Stimulated activated effector memory CD8-positive, alpha-beta T cell treated with anti-CD3 and anti-CD28 coated beads, Interleukin-12 subunit alpha, Interleukin-12 subunit beta, amount 100 ng/mL, for 72 hours (primary cell): ENCODE measurements at regions not wholly inside any gene's neighbourhood (a gene's known extent, or its start where the extent isn't known, plus 50 kb on each side); places are given as distances from the start of the nearest gene placed in this dataset.
"Not testable (repeated sequence)": the region's sequence is repeated elsewhere in the genome, so short reads cannot be mapped to it uniquely, and the experiment has no call there.

Experiments used
- ATAC-seq: fragments of 150-1000 bp; cut with Tn5 transposase; 2 replicates; pipeline ENCODE4 v1.10.0; 2021
- DNase-seq, 2 donors: peaks; one replicate each; pipeline ENCODE4 v3.0.0; 2021 to 2022; ENCODE audit warnings: low spot score in 2 of 2
- H3K27ac Mint-ChIP-seq: one replicate; pipeline ENCODE4 v1.8.0; 2022; ENCODE audit warnings: mild to moderate bottlenecking, mixed read lengths
- H3K36me3 Mint-ChIP-seq: one replicate; pipeline ENCODE4 v1.8.0; 2022; ENCODE audit warnings: mild to moderate bottlenecking, mixed read lengths
- H3K4me1 Mint-ChIP-seq: one replicate; pipeline ENCODE4 v1.8.0; 2022; ENCODE audit warnings: mixed read lengths
- H3K4me3 Mint-ChIP-seq: one replicate; pipeline ENCODE4 v1.8.0; 2022; ENCODE audit warnings: mild to moderate bottlenecking, mixed read lengths
- H3K9me3 Mint-ChIP-seq: one replicate; pipeline ENCODE4 v1.8.0; 2022; ENCODE audit warnings: mixed read lengths

- peaks cover 5% of the 10 kb centered on the region for H3K9me3 Mint-ChIP-seq
- H3K36me3 Mint-ChIP-seq = no peaks in the 10 kb centered on the region
- ATAC-seq = no peak
- H3K4me3 Mint-ChIP-seq = no peak overlapping the region
- DNase-seq = no peak
- no peaks in the 10 kb centered on the region for H3K4me1 Mint-ChIP-seq
- no peak overlapping the region for H3K27ac Mint-ChIP-seq
Measured at GRCh38 chr3:159726231-159726964, 262.2 kb upstream of the IL12A start.

- ATAC-seq = no peak
- no peak for DNase-seq
- Mint-ChIP-seq H3K27ac (no peak overlapping the region), H3K36me3 (no peaks in the 10 kb centered on the region), H3K4me1 (no peaks in the 10 kb centered on the region), H3K9me3 (no peaks in the 10 kb centered on the region), H3K4me3 (no peak overlapping the region)
Measured at GRCh38 chr3:159727506-159727905, 261.1 kb upstream of the IL12A start.

DNA sequence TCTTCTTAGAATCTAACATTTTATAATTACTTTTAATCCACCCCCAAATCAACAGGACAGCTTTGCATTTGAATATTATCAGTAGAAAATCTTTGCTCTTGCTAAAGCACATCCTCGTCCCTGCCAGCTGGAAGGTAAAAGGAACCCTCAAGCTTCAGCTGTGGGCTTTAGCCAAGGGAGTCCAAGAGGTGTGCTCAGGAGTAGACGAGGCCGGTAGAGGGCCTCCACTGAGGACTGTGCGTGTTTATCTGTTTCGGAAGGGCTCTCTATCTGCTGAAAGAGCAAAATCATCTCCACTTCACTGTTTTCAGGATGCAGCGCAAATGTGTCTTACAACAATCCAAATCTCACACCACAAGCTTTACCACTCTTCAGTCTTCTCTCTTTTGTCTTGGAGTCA lies 257.4 kb upstream of the IL12A start:
- Mint-ChIP-seq H3K4me1 (no peaks in the 10 kb centered on the region), H3K4me3 (no peak overlapping the region), H3K27ac (no peak overlapping the region), H3K36me3 (no peaks in the 10 kb centered on the region), H3K9me3 (no peaks in the 10 kb centered on the region)
- no peak for ATAC-seq
- no peak for DNase-seq

DNA sequence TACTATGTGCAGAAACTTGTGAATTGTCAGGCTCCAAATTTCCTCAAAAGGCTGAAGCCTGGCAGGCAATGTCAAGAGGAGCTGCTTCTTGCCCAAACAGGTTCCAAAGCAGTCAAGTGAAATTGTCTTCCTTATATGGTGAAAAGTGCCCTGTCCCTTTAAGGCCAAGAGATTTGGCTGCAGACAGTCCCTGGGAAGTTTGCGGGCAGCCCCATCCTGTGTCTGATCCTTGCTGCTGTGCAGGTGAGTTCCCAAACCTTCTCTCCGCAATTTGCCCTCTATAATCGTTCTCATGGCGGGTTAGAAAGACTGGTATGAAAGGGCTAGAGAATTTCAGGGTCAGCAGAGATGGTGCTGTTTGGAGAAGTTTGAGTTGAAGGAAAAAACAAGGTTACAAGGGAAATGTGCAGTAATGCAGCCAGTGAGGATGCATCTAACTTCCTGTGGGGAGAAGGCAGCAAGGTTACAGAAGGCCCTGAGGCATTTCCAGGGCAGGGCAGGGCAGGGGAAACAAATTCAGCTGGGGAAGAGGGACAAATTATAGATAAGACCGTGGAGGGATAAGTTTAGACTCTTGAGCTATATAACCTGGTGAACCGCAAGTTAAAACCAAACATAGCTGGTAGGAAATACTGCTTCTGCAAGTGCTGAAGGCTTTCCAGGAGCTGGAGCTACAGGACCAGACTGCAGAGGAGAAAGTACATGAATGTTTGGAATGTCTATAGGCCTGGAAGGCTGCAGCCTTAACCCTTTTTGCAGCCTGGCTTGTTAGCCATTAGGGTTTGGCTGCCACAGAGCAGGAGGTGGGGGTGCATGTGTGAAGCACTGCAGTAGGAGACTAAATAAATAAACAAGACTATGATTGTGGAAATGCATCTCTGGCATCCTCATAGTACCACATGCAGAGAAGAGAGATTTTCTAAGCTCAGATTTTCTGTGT lies 256.2 kb upstream of the IL12A start:
- Mint-ChIP-seq H3K27ac (no peak overlapping the region), H3K9me3 (no peaks in the 10 kb centered on the region), H3K4me3 (no peak overlapping the region), H3K4me1 (no peaks in the 10 kb centered on the region), H3K36me3 (no peaks in the 10 kb centered on the region)
- no peak for ATAC-seq
- DNase-seq = no peak

- DNase-seq (no peak), ATAC-seq (no peak)
- Mint-ChIP-seq H3K4me3 (no peak overlapping the region), H3K4me1 (no peaks in the 10 kb centered on the region), H3K36me3 (no peaks in the 10 kb centered on the region), H3K9me3 (no peaks in the 10 kb centered on the region), H3K27ac (no peak overlapping the region)
Measured at GRCh38 chr3:159733194-159733860, 255.3 kb upstream of the IL12A start.

- Mint-ChIP-seq H3K4me3 (no peak overlapping the region), H3K4me1 (no peaks in the 10 kb centered on the region), H3K9me3 (no peaks in the 10 kb centered on the region), H3K27ac (no peak overlapping the region), H3K36me3 (no peaks in the 10 kb centered on the region)
- ATAC-seq (no peak), DNase-seq (no peak)
Measured at GRCh38 chr3:159734681-159735080, 254.0 kb upstream of the IL12A start.

- H3K36me3 Mint-ChIP-seq = no peaks in the 10 kb centered on the region
- H3K9me3 Mint-ChIP-seq = peaks cover 3% of the 10 kb centered on the region
- H3K4me3 Mint-ChIP-seq = no peak overlapping the region
- ATAC-seq (no peak), DNase-seq (no peak)
- H3K4me1 Mint-ChIP-seq = no peaks in the 10 kb centered on the region
- no peak overlapping the region for H3K27ac Mint-ChIP-seq
Measured at GRCh38 chr3:159739166-159739565, 249.5 kb upstream of the IL12A start.

DNA sequence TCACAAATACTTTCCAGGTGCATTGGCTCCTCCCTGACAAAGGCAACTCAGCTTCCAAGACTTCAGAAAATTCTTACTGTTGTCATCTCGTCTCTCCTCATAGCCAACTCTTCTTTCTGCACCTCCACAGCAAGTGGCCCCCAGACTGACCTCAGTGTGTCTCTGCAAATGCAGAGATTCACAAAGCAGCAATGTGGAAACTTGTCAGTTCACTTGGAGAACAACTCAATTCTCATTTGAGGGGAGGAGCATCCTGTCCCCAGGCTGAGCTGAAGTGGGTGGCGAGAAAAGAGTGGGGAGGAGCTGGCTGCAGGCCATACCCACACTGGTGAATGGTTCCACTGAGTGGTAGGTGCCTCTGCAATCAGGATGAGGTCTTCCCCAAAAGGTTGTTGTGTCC lies 248.7 kb upstream of the IL12A start:
- Mint-ChIP-seq H3K4me1 (no peaks in the 10 kb centered on the region), H3K27ac (no peak overlapping the region), H3K4me3 (no peak overlapping the region), H3K36me3 (no peaks in the 10 kb centered on the region), H3K9me3 (peaks cover 3% of the 10 kb centered on the region)
- ATAC-seq (peak; percentile 26), DNase-seq (no peak)

DNA sequence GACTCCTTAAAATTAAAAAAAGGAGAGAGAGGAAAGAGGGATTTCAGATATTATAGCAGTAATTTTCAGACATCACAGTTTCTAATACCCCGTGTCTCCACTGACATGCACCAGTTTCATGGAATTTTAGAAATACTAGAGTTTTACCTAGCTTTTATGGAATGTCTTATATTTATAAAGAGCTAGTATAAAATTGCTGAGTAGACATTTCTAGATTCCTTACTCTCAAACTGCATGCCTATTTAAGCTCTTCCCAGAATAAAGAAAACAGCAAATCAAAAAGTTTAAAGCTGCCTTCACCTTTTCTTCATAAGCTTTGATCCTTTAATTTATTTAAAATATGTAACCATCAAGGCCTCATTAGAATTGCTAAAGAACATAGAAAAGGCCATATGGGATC lies 247.4 kb upstream of the IL12A start:
- H3K4me1 Mint-ChIP-seq = no peaks in the 10 kb centered on the region

DNA sequence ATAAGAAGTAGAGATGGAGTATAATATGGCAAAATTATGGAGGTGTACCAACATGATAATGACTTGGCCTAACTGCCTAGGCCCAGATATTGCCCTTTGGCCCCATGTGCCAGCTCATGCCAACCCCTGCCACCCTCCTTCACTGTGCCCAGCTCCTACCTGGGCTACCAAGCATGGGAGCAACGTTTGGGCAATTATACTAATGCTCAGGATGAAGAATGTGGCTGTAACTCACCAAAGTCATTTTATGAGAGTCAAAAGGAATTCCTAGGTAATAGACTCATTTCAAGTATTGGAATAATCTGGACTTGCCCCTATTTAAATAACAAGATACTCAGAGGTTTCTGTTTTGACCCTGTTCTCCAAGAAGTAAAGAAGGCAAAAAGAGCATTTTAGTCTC lies 240.2 kb upstream of the IL12A start:
- peaks cover under 1% of the 10 kb centered on the region for H3K9me3 Mint-ChIP-seq
- ATAC-seq = no peak
- no peak overlapping the region for H3K4me3 Mint-ChIP-seq
- no peaks in the 10 kb centered on the region for H3K4me1 Mint-ChIP-seq
- DNase-seq = no peak
- no peaks in the 10 kb centered on the region for H3K36me3 Mint-ChIP-seq
- no peak overlapping the region for H3K27ac Mint-ChIP-seq

More for the DNA sequence above, 247.4 kb upstream of the IL12A start:
- no peak overlapping the region for H3K27ac Mint-ChIP-seq
- no peak for ATAC-seq
- DNase-seq = no peak
- H3K4me3 Mint-ChIP-seq = no peak overlapping the region
- no peaks in the 10 kb centered on the region for H3K36me3 Mint-ChIP-seq
- peaks cover 3% of the 10 kb centered on the region for H3K9me3 Mint-ChIP-seq

DNA sequence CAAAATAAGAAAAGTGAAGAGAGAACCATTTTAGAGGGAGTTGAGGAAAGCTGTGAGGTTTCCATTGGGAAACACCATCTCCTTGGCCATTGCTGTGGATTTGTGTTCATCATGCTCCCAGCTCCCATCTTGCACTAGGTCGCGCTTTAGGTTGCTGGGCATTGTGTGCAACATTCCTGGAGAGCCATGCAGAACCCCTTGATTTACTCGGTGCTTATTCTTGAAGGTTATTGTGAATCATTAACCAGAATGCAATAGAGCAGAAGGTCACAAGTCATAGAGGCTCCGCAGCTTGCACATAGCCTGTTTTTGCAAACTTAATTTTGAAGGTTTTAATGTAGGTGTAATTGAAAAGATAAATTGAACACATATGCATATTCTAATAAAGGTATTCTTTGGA lies 239.2 kb upstream of the IL12A start:
- ATAC-seq (no peak), DNase-seq (no peak)
- no peaks in the 10 kb centered on the region for H3K36me3 Mint-ChIP-seq
- H3K27ac Mint-ChIP-seq = no peak overlapping the region
- no peaks in the 10 kb centered on the region for H3K4me1 Mint-ChIP-seq
- no peak overlapping the region for H3K4me3 Mint-ChIP-seq
- H3K9me3 Mint-ChIP-seq = peaks cover 5% of the 10 kb centered on the region

DNA sequence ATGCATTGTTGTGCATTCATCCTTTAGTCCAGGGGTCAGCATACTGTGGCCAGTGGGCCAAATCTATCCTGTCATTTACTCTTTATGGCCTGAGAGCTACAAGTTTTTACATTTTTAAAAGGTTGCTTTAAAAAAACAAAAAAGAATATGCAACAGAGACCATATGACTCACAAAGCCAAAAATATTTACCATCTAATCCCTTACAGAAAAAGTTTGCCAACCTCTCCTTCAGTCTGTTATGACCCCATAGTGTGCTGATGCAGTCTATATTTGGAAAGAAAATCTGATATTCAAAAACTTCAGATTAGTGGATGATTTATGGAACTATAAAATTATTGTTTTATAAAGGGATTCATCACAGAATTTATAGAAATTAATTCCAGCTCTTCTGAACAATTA lies 237.5 kb upstream of the IL12A start:
- DNase-seq = no peak
- ATAC-seq = no peak
- H3K27ac Mint-ChIP-seq = no peak overlapping the region

DNA sequence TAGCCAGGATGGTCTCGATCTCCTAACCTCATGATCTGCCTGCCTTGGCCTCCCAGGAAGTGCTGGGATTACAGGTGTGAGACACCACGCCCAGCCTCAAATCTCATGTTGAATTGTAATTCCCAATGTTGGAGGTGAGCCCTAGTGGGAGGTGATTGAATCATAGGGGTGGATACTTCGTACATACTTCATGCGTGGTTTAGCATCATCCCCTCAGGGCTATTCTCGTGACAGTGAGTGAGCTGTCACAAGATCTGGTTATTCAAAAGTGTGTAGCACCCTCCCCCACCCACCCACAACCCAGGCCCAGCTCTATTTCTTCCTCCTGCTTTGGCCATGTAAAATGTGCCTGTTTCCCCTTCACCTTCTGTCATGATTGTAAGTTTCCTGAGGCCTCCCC lies 236.9 kb upstream of the IL12A start:
- Mint-ChIP-seq H3K27ac (no peak overlapping the region), H3K9me3 (peaks cover 5% of the 10 kb centered on the region), H3K36me3 (no peaks in the 10 kb centered on the region), H3K4me3 (no peak overlapping the region), H3K4me1 (no peaks in the 10 kb centered on the region)
- DNase-seq = no peak
- no peak for ATAC-seq

More for the DNA sequence above, 237.5 kb upstream of the IL12A start:
- Mint-ChIP-seq H3K9me3 (peaks cover 5% of the 10 kb centered on the region), H3K4me3 (no peak overlapping the region), H3K4me1 (no peaks in the 10 kb centered on the region), H3K36me3 (no peaks in the 10 kb centered on the region)

DNA sequence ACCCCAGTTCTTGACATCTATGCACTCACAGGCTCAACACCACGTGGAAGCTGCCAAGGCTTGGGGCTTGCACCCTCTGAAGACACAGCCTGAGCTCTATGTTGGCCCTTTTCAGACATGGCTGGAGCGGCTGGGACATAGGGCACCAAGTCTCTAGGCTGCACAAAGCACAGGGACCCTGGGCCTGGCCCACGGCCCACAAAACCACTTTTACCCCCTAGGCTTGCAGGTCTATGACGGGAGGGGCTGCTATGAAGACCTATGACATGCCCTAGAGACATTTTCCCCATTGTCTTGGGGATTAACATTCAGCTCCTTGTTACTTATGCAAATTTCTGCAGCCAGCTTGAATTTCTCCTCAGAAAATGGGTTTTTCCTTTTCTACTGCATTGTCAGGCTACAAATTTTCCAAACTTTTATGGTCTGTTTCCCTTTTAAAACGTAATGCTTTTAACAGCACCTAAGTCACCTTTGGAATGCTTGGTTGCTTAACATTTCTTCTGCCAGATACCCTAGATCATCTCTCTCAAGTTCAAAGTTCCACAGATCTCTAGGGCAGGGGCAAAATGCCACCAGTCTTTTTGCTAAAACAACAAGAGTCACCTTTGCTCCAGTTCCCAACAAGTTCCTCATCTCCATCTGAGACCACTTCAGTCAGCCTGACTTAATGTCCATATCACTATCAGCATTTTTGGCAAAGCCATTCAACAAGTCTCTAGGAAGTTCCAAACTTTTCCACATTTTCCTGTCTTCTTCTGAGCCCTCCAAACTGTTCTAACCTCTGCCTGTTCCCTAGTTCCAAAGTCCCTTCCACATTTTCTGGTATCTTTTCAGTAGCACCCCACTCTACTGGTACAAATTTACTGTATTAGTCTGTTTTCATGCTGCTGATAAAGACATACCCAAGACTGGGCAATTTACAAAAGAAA lies 232.1 kb upstream of the IL12A start:
- not testable (repeated sequence) for DNase-seq, H3K36me3 Mint-ChIP-seq, H3K4me1 Mint-ChIP-seq, ATAC-seq, H3K4me3 Mint-ChIP-seq, H3K27ac Mint-ChIP-seq, H3K9me3 Mint-ChIP-seq
